HG02798 (cell line): ENCODE measurements at regions not wholly inside any gene's neighbourhood (a gene's known extent, or its start where the extent isn't known, plus 50 kb on each side); places are given as distances from the start of the nearest gene placed in this dataset.

ENCODE experiments used
- ATAC-seq: cut with Tn5 transposase; IDR thresholded peaks from one replicate; pipeline ENCODE4 v1.9.1; 2021; ENCODE audit warnings: mild to moderate bottlenecking; ENCODE audit not compliant: unreplicated experiment, poor library complexity

GRCh38 chr1:195326325-195326724 is 1281.9 kb downstream of the KCNT2 start:
- ATAC-seq, result no peak

GRCh38 chr1:195325181-195325580 is 1283.1 kb downstream of the KCNT2 start:
- no peak for ATAC-seq

- no peak for ATAC-seq
These were observed 1302.0 kb downstream of the KCNT2 start for GRCh38 chr1:195306281-195306680.

GRCh38 chr1:195294911-195295310 is 1313.3 kb downstream of the KCNT2 start:
- ATAC-seq, result no peak

- ATAC-seq, result no peak
These were observed 1329.6 kb downstream of the KCNT2 start for GRCh38 chr1:195278644-195279043.

- ATAC-seq, result no peak
These were observed 1332.5 kb downstream of the KCNT2 start for GRCh38 chr1:195275710-195276109.

GRCh38 chr1:195251900-195252299 is 1356.3 kb downstream of the KCNT2 start:
- no peak for ATAC-seq

- no peak for ATAC-seq
These were observed 1364.7 kb downstream of the KCNT2 start for GRCh38 chr1:195243492-195243891.

GRCh38 chr1:195241066-195241465 is 1367.2 kb downstream of the KCNT2 start:
- no peak for ATAC-seq

GRCh38 chr1:195238313-195238712 is 1369.9 kb downstream of the KCNT2 start:
- no peak for ATAC-seq

- ATAC-seq, result no peak
These were observed 1371.0 kb downstream of the KCNT2 start for GRCh38 chr1:195236991-195237889.

GRCh38 chr1:195218428-195219212 is 1389.6 kb downstream of the KCNT2 start:
- ATAC-seq, result no peak

GRCh38 chr1:195202241-195202640 is 1406.0 kb downstream of the KCNT2 start:
- no peak for ATAC-seq

GRCh38 chr1:195200772-195201171 is 1407.5 kb downstream of the KCNT2 start:
- ATAC-seq, result no peak

GRCh38 chr1:195197116-195197515 is 1411.1 kb downstream of the KCNT2 start:
- ATAC-seq, result no peak

- peak; percentile 96 for ATAC-seq
These were observed 1412.7 kb downstream of the KCNT2 start for GRCh38 chr1:195195423-195196057.

- ATAC-seq, result no peak
These were observed 1415.1 kb downstream of the KCNT2 start for GRCh38 chr1:195193134-195193533.

- no peak for ATAC-seq
These were observed 1419.4 kb downstream of the KCNT2 start for GRCh38 chr1:195188821-195189220.

GRCh38 chr1:195186544-195186943 is 1421.7 kb downstream of the KCNT2 start:
- ATAC-seq, result no peak

- ATAC-seq, result no peak
These were observed 1422.5 kb downstream of the KCNT2 start for GRCh38 chr1:195185736-195186135.

- no peak for ATAC-seq
These were observed 1422.9 kb downstream of the KCNT2 start for GRCh38 chr1:195185321-195185720.
